ENCODE measurements at regions not wholly inside any gene's neighbourhood (a gene's known extent, or its start where the extent isn't known, plus 50 kb on each side); places are given as distances from the start of the nearest gene placed in this dataset.

GRCh38 chr7:46245586-46246111 lies 324.6 kb upstream of the IGFBP3 start:
- ATAC-seq: peak in 3 of 8 donors; percentile 67 to 73 (median 68)

GRCh38 chr7:46244757-46245156 lies 323.7 kb upstream of the IGFBP3 start:
- intact Hi-C loops (cut with DNase I): no loop called here
- no peaks in the 10 kb centered on the region for H3K36me3 ChIP-seq
- peaks cover 0 to 14% (median 0%) of the 10 kb centered on the region in 9 donors for H3K4me1 ChIP-seq
- no peak for DNase-seq
- TF ChIP-seq CTCF (IDR thresholded peaks at IDR 0.05): no peak
- H3K27ac ChIP-seq: peak overlapping the region in 1 of 10 donors; percentile 27
- no peak for ATAC-seq
- no peaks in the 10 kb centered on the region for H3K27me3 ChIP-seq
- no peak overlapping the region for H3K4me3 ChIP-seq
- peaks cover 0 to 19% (median 0%) of the 10 kb centered on the region in 11 donors for H3K9me3 ChIP-seq
- WGBS, 2 donors: 93% methylated on average over 2 of the region's 2 CpGs

More at GRCh38 chr7:46245586-46246111, 324.6 kb upstream of the IGFBP3 start:
- DNase-seq: no peak
- Histone ChIP-seq H3K27me3 (no peaks in the 10 kb centered on the region), H3K9me3 (peaks cover 0 to 10% (median 0%) of the 10 kb centered on the region in 11 donors), H3K4me3 (no peak overlapping the region), H3K4me1 (peaks cover 0 to 14% (median 0%) of the 10 kb centered on the region in 9 donors), H3K36me3 (no peaks in the 10 kb centered on the region), H3K27ac (peak overlapping the region in 2 of 10 donors; percentile 1 to 27)
- intact Hi-C loops (cut with DNase I): no loop called here
- TF ChIP-seq CTCF (IDR thresholded peaks at IDR 0.05): no peak
- WGBS, 2 donors: 65 to 78% methylated on average over 4 of the region's 4 CpGs

- ATAC-seq (no peak), DNase-seq (no peak)
- 43 to 62% methylated on average over 1 of the region's 1 CpG for WGBS, 2 donors
- Histone ChIP-seq H3K36me3 (no peaks in the 10 kb centered on the region), H3K4me3 (no peak overlapping the region), H3K27me3 (no peaks in the 10 kb centered on the region), H3K4me1 (peaks cover 0 to 14% (median 0%) of the 10 kb centered on the region in 9 donors), H3K9me3 (peaks cover 0 to 27% (median 0%) of the 10 kb centered on the region in 11 donors), H3K27ac (no peak overlapping the region)
- intact Hi-C loops (cut with DNase I): no loop called here
- no peak for TF ChIP-seq CTCF (IDR thresholded peaks at IDR 0.05)
Observed at GRCh38 chr7:46243406-46243805, 322.3 kb upstream of the IGFBP3 start.

- H3K4me1 ChIP-seq: peaks cover 0 to 1% (median 0%) of the 10 kb centered on the region in 9 donors
- no peaks in the 10 kb centered on the region for H3K36me3 ChIP-seq
- no peaks in the 10 kb centered on the region for H3K27me3 ChIP-seq
- ATAC-seq (no peak), DNase-seq (no peak)
- peaks cover 0 to 27% (median 0%) of the 10 kb centered on the region in 11 donors for H3K9me3 ChIP-seq
- no peak overlapping the region for H3K4me3 ChIP-seq
- TF ChIP-seq CTCF (IDR thresholded peaks at IDR 0.05): no peak
- no peak overlapping the region for H3K27ac ChIP-seq
- intact Hi-C loops (cut with DNase I): no loop called here
- WGBS, 2 donors: 94 to 95% methylated on average over 5 of the region's 5 CpGs
Observed at GRCh38 chr7:46239846-46240245, 318.8 kb upstream of the IGFBP3 start.
